ENCODE measurements at regions not wholly inside any gene's neighbourhood (a gene's known extent, or its start where the extent isn't known, plus 50 kb on each side); places are given as distances from the start of the nearest gene placed in this dataset.

DNA sequence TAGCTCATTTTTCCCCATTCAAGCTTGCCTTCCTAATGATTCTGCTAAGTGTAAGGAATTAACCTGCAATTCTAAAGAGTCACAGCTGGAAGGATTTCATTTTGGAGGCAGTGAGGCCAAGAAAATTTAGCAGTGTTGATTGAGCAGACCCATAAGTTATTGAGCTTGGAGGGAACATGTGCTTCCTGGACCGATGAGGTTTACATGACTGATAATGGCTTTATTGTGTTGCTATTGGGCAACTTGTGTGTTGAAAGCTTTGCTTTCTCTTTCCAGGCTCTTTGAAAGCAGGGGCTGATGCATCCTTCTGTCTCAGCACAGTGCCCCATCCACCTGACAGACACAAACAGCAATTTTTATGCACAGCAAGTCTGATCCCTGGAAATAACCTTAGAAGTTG lies 398.9 kb upstream of the PCSK5 start:
- no peak overlapping the region for H3K4me3 ChIP-seq
- Mint-ChIP-seq H3K9me3 (peaks cover 10% of the 10 kb centered on the region), H3K27ac (no peak overlapping the region), H3K4me1 (no peaks in the 10 kb centered on the region), H3K27me3 (ENCODE audit: insufficient read depth, low read depth, poor library complexity) (peaks cover 2% of the 10 kb centered on the region), H3K4me3 (no peak overlapping the region), H3K36me3 (ENCODE audit: low read depth) (peaks cover 8% of the 10 kb centered on the region)
- DNase-seq (ENCODE audit: low spot score) (no peak), ATAC-seq (no peak)
- H3K4me1 ChIP-seq (ENCODE audit: insufficient read depth) = no peaks in the 10 kb centered on the region
- no peaks in the 10 kb centered on the region for H3K27me3 ChIP-seq (ENCODE audit: insufficient read depth)
- no peaks in the 10 kb centered on the region for H3K79me2 ChIP-seq (replicated peaks; ENCODE audit: insufficient read depth)
- no peak overlapping the region for H3K4me2 ChIP-seq
- H3K9me2 ChIP-seq (ENCODE audit: insufficient read depth) = no peaks in the 10 kb centered on the region; the same call in 1 of the 2 replicates
- no peaks in the 10 kb centered on the region for H4K20me1 ChIP-seq (replicated peaks; ENCODE audit: insufficient read depth)
- TF ChIP-seq NANOG (IDR thresholded peaks at IDR 0.05; ENCODE audit: borderline replicate concordance) (no peak), EZH2 (IDR thresholded peaks at IDR 0.05; ENCODE audit: low read depth, unreplicated experiment) (no peak), CREB1 (CRISPR knock-in tag; IDR thresholded peaks at IDR 0.05; ENCODE audit: low read depth) (no peak), EZH2phosphoT487 (IDR thresholded peaks at IDR 0.05; ENCODE audit: unreplicated experiment) (no peak), ZNF114 (CRISPR knock-in tag; IDR thresholded peaks at IDR 0.05) (no peak), POLR2AphosphoS5 (IDR thresholded peaks at IDR 0.05; ENCODE audit: low read depth) (no peak), STAT1 (IDR thresholded peaks at IDR 0.05; ENCODE audit: unreplicated experiment) (no peak)
- TF ChIP-seq, protein P1, sequence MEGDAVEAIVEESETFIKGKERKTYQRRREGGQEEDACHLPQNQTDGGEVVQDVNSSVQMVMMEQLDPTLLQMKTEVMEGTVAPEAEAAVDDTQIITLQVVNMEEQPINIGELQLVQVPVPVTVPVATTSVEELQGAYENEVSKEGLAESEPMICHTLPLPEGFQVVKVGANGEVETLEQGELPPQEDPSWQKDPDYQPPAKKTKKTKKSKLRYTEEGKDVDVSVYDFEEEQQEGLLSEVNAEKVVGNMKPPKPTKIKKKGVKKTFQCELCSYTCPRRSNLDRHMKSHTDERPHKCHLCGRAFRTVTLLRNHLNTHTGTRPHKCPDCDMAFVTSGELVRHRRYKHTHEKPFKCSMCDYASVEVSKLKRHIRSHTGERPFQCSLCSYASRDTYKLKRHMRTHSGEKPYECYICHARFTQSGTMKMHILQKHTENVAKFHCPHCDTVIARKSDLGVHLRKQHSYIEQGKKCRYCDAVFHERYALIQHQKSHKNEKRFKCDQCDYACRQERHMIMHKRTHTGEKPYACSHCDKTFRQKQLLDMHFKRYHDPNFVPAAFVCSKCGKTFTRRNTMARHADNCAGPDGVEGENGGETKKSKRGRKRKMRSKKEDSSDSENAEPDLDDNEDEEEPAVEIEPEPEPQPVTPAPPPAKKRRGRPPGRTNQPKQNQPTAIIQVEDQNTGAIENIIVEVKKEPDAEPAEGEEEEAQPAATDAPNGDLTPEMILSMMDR (conservative IDR thresholded peaks at IDR 0.05; ENCODE audit: low read depth in 2 of 2) = no peak
- TF ChIP-seq, protein P2, sequence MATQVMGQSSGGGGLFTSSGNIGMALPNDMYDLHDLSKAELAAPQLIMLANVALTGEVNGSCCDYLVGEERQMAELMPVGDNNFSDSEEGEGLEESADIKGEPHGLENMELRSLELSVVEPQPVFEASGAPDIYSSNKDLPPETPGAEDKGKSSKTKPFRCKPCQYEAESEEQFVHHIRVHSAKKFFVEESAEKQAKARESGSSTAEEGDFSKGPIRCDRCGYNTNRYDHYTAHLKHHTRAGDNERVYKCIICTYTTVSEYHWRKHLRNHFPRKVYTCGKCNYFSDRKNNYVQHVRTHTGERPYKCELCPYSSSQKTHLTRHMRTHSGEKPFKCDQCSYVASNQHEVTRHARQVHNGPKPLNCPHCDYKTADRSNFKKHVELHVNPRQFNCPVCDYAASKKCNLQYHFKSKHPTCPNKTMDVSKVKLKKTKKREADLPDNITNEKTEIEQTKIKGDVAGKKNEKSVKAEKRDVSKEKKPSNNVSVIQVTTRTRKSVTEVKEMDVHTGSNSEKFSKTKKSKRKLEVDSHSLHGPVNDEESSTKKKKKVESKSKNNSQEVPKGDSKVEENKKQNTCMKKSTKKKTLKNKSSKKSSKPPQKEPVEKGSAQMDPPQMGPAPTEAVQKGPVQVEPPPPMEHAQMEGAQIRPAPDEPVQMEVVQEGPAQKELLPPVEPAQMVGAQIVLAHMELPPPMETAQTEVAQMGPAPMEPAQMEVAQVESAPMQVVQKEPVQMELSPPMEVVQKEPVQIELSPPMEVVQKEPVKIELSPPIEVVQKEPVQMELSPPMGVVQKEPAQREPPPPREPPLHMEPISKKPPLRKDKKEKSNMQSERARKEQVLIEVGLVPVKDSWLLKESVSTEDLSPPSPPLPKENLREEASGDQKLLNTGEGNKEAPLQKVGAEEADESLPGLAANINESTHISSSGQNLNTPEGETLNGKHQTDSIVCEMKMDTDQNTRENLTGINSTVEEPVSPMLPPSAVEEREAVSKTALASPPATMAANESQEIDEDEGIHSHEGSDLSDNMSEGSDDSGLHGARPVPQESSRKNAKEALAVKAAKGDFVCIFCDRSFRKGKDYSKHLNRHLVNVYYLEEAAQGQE (IDR thresholded peaks at IDR 0.05; ENCODE audit: unreplicated experiment) = no peak
- TF ChIP-seq, protein P3, sequence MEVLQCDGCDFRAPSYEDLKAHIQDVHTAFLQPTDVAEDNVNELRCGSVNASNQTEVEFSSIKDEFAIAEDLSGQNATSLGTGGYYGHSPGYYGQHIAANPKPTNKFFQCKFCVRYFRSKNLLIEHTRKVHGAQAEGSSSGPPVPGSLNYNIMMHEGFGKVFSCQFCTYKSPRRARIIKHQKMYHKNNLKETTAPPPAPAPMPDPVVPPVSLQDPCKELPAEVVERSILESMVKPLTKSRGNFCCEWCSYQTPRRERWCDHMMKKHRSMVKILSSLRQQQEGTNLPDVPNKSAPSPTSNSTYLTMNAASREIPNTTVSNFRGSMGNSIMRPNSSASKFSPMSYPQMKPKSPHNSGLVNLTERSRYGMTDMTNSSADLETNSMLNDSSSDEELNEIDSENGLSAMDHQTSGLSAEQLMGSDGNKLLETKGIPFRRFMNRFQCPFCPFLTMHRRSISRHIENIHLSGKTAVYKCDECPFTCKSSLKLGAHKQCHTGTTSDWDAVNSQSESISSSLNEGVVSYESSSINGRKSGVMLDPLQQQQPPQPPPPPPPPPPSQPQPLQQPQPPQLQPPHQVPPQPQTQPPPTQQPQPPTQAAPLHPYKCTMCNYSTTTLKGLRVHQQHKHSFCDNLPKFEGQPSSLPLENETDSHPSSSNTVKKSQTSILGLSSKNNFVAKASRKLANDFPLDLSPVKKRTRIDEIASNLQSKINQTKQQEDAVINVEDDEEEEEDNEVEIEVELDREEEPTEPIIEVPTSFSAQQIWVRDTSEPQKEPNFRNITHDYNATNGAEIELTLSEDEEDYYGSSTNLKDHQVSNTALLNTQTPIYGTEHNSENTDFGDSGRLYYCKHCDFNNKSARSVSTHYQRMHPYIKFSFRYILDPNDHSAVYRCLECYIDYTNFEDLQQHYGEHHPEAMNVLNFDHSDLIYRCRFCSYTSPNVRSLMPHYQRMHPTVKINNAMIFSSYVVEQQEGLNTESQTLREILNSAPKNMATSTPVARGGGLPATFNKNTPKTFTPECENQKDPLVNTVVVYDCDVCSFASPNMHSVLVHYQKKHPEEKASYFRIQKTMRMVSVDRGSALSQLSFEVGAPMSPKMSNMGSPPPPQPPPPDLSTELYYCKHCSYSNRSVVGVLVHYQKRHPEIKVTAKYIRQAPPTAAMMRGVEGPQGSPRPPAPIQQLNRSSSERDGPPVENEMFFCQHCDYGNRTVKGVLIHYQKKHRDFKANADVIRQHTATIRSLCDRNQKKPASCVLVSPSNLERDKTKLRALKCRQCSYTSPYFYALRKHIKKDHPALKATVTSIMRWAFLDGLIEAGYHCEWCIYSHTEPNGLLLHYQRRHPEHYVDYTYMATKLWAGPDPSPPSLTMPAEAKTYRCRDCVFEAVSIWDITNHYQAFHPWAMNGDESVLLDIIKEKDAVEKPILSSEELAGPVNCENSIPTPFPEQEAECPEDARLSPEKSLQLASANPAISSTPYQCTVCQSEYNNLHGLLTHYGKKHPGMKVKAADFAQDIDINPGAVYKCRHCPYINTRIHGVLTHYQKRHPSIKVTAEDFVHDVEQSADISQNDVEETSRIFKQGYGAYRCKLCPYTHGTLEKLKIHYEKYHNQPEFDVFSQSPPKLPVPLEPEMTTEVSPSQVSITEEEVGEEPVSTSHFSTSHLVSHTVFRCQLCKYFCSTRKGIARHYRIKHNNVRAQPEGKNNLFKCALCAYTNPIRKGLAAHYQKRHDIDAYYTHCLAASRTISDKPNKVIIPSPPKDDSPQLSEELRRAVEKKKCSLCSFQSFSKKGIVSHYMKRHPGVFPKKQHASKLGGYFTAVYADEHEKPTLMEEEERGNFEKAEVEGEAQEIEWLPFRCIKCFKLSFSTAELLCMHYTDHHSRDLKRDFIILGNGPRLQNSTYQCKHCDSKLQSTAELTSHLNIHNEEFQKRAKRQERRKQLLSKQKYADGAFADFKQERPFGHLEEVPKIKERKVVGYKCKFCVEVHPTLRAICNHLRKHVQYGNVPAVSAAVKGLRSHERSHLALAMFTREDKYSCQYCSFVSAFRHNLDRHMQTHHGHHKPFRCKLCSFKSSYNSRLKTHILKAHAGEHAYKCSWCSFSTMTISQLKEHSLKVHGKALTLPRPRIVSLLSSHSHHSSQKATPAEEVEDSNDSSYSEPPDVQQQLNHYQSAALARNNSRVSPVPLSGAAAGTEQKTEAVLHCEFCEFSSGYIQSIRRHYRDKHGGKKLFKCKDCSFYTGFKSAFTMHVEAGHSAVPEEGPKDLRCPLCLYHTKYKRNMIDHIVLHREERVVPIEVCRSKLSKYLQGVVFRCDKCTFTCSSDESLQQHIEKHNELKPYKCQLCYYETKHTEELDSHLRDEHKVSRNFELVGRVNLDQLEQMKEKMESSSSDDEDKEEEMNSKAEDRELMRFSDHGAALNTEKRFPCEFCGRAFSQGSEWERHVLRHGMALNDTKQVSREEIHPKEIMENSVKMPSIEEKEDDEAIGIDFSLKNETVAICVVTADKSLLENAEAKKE (CRISPR knock-in tag; IDR thresholded peaks at IDR 0.05) = no peak
- H2AFZ ChIP-seq = peak overlapping the region; percentile 12; the same call in 1 of the 2 replicates
- no peak overlapping the region for H3K27ac ChIP-seq (ENCODE audit: low read depth)
- no peaks in the 10 kb centered on the region for H3K36me3 ChIP-seq (ENCODE audit: insufficient read depth)
- H3F3A ChIP-seq (replicated peaks; ENCODE audit: low read depth) = no peaks in the 10 kb centered on the region
